ENCODE measurements at regions not wholly inside any gene's neighbourhood (a gene's known extent, or its start where the extent isn't known, plus 50 kb on each side); places are given as distances from the start of the nearest gene placed in this dataset.

GRCh38 chr18:30409120-30409519 lies 633.4 kb downstream of the DSC3 start:
- Mint-ChIP-seq H3K27me3 (ENCODE audit: insufficient read depth) (no peaks in the 10 kb centered on the region), H3K9me3 (peaks cover 23% of the 10 kb centered on the region), H3K36me3 (ENCODE audit: low read depth) (no peaks in the 10 kb centered on the region), H3K4me1 (ENCODE audit: low read depth) (no peaks in the 10 kb centered on the region), H3K27ac (no peak overlapping the region), H3K4me3 (no peak overlapping the region)
- no peak for DNase-seq
- no peak for TF ChIP-seq CTCF (IDR thresholded peaks at IDR 0.05)

GRCh38 chr18:30406728-30407127 lies 635.8 kb downstream of the DSC3 start:
- no peak overlapping the region for H3K27ac Mint-ChIP-seq
- no peak for DNase-seq
- TF ChIP-seq CTCF (IDR thresholded peaks at IDR 0.05), result no peak
- no peaks in the 10 kb centered on the region for H3K36me3 Mint-ChIP-seq (ENCODE audit: low read depth)
- no peak overlapping the region for H3K4me3 Mint-ChIP-seq
- H3K4me1 Mint-ChIP-seq (ENCODE audit: low read depth), result no peaks in the 10 kb centered on the region
- H3K27me3 Mint-ChIP-seq (ENCODE audit: insufficient read depth), result no peaks in the 10 kb centered on the region
- H3K9me3 Mint-ChIP-seq, result peaks cover 28% of the 10 kb centered on the region

- H3K4me1 Mint-ChIP-seq (ENCODE audit: low read depth), result no peaks in the 10 kb centered on the region
- peaks cover 28% of the 10 kb centered on the region for H3K9me3 Mint-ChIP-seq
- H3K27ac Mint-ChIP-seq, result no peak overlapping the region
- no peak for DNase-seq
- no peaks in the 10 kb centered on the region for H3K36me3 Mint-ChIP-seq (ENCODE audit: low read depth)
- no peaks in the 10 kb centered on the region for H3K27me3 Mint-ChIP-seq (ENCODE audit: insufficient read depth)
- TF ChIP-seq CTCF (IDR thresholded peaks at IDR 0.05), result no peak
- no peak overlapping the region for H3K4me3 Mint-ChIP-seq
These were observed 637.5 kb downstream of the DSC3 start for GRCh38 chr18:30405038-30405437.

- peaks cover 28% of the 10 kb centered on the region for H3K9me3 Mint-ChIP-seq
- no peak overlapping the region for H3K4me3 Mint-ChIP-seq
- TF ChIP-seq CTCF (IDR thresholded peaks at IDR 0.05), result no peak
- no peak overlapping the region for H3K27ac Mint-ChIP-seq
- no peak for DNase-seq
- H3K4me1 Mint-ChIP-seq (ENCODE audit: low read depth), result no peaks in the 10 kb centered on the region
- no peaks in the 10 kb centered on the region for H3K36me3 Mint-ChIP-seq (ENCODE audit: low read depth)
- no peaks in the 10 kb centered on the region for H3K27me3 Mint-ChIP-seq (ENCODE audit: insufficient read depth)
These were observed 638.1 kb downstream of the DSC3 start for GRCh38 chr18:30404422-30404821.

GRCh38 chr18:30403278-30403677 lies 639.3 kb downstream of the DSC3 start:
- H3K27ac Mint-ChIP-seq, result no peak overlapping the region
- no peak for TF ChIP-seq CTCF (IDR thresholded peaks at IDR 0.05)
- no peaks in the 10 kb centered on the region for H3K4me1 Mint-ChIP-seq (ENCODE audit: low read depth)

GRCh38 chr18:30387401-30387800 lies 655.1 kb downstream of the DSC3 start:
- H3K27me3 Mint-ChIP-seq (ENCODE audit: insufficient read depth), result no peaks in the 10 kb centered on the region; the same call in 1 of the 2 replicates
- no peaks in the 10 kb centered on the region for H3K4me1 Mint-ChIP-seq (ENCODE audit: low read depth)
- H3K27ac Mint-ChIP-seq, result no peak overlapping the region
- peaks cover 35% of the 10 kb centered on the region for H3K9me3 Mint-ChIP-seq
- no peak for TF ChIP-seq CTCF (IDR thresholded peaks at IDR 0.05)
- no peak overlapping the region for H3K4me3 Mint-ChIP-seq
- no peaks in the 10 kb centered on the region; the same call in 1 of the 2 replicates for H3K36me3 Mint-ChIP-seq (ENCODE audit: low read depth)
- DNase-seq, result no peak

More at GRCh38 chr18:30403278-30403677, 639.3 kb downstream of the DSC3 start:
- H3K4me3 Mint-ChIP-seq, result no peak overlapping the region
- no peak for DNase-seq
- H3K36me3 Mint-ChIP-seq (ENCODE audit: low read depth), result no peaks in the 10 kb centered on the region
- no peaks in the 10 kb centered on the region for H3K27me3 Mint-ChIP-seq (ENCODE audit: insufficient read depth)
- peaks cover 27% of the 10 kb centered on the region for H3K9me3 Mint-ChIP-seq

All from HFFc6 (cell line).